Type B pancreatic cell (in vitro differentiated cells): ENCODE measurements at regions not wholly inside any gene's neighbourhood (a gene's known extent, or its start where the extent isn't known, plus 50 kb on each side); places are given as distances from the start of the nearest gene placed in this dataset.

Source experiments
- DNase-seq: peaks from one replicate; pipeline ENCODE4 v3.0.0; 2021; ENCODE audit warnings: mixed read lengths; ENCODE audit not compliant: unreplicated experiment; ENCODE audit errors: extremely low spot score
- H3K27ac Mint-ChIP-seq: 2 replicates; pipeline ENCODE4 v1.8.0; 2021; ENCODE audit warnings: mild to moderate bottlenecking, mixed read lengths
- H3K27me3 Mint-ChIP-seq: 2 replicates; pipeline ENCODE4 v1.8.0; 2021; ENCODE audit warnings: mixed read lengths
- H3K36me3 Mint-ChIP-seq: 2 replicates; pipeline ENCODE4 v1.8.0; 2021; ENCODE audit warnings: mixed read lengths
- H3K4me1 Mint-ChIP-seq: one replicate; pipeline ENCODE4 v1.8.0; 2021; ENCODE audit warnings: mixed read lengths; ENCODE audit not compliant: unreplicated experiment
- H3K4me3 Mint-ChIP-seq: 2 replicates; pipeline ENCODE4 v1.8.0; 2021; ENCODE audit warnings: mild to moderate bottlenecking, mixed read lengths
- H3K9me3 Mint-ChIP-seq: 2 replicates; pipeline ENCODE4 v1.8.0; 2021; ENCODE audit warnings: mixed read lengths
- TF ChIP-seq, protein P1 (sequence below): fragments of 200-600 bp; sonication (generic); conservative IDR thresholded peaks from 2 replicates; pipeline ENCODE4 v1.5.0; 2021; ENCODE audit warnings: antibody characterized with exemption, mild to moderate bottlenecking

GRCh38 chr20:50295762-50296449 is 105.3 kb downstream of the CEBPB start:
- Mint-ChIP-seq H3K4me3 (no peak overlapping the region), H3K27me3 (no peaks in the 10 kb centered on the region), H3K36me3 (no peaks in the 10 kb centered on the region), H3K9me3 (no peaks in the 10 kb centered on the region), H3K27ac (no peak overlapping the region), H3K4me1 (peaks cover 11% of the 10 kb centered on the region)
- TF ChIP-seq, protein P1, sequence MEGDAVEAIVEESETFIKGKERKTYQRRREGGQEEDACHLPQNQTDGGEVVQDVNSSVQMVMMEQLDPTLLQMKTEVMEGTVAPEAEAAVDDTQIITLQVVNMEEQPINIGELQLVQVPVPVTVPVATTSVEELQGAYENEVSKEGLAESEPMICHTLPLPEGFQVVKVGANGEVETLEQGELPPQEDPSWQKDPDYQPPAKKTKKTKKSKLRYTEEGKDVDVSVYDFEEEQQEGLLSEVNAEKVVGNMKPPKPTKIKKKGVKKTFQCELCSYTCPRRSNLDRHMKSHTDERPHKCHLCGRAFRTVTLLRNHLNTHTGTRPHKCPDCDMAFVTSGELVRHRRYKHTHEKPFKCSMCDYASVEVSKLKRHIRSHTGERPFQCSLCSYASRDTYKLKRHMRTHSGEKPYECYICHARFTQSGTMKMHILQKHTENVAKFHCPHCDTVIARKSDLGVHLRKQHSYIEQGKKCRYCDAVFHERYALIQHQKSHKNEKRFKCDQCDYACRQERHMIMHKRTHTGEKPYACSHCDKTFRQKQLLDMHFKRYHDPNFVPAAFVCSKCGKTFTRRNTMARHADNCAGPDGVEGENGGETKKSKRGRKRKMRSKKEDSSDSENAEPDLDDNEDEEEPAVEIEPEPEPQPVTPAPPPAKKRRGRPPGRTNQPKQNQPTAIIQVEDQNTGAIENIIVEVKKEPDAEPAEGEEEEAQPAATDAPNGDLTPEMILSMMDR: no peak
- no peak for DNase-seq

DNA sequence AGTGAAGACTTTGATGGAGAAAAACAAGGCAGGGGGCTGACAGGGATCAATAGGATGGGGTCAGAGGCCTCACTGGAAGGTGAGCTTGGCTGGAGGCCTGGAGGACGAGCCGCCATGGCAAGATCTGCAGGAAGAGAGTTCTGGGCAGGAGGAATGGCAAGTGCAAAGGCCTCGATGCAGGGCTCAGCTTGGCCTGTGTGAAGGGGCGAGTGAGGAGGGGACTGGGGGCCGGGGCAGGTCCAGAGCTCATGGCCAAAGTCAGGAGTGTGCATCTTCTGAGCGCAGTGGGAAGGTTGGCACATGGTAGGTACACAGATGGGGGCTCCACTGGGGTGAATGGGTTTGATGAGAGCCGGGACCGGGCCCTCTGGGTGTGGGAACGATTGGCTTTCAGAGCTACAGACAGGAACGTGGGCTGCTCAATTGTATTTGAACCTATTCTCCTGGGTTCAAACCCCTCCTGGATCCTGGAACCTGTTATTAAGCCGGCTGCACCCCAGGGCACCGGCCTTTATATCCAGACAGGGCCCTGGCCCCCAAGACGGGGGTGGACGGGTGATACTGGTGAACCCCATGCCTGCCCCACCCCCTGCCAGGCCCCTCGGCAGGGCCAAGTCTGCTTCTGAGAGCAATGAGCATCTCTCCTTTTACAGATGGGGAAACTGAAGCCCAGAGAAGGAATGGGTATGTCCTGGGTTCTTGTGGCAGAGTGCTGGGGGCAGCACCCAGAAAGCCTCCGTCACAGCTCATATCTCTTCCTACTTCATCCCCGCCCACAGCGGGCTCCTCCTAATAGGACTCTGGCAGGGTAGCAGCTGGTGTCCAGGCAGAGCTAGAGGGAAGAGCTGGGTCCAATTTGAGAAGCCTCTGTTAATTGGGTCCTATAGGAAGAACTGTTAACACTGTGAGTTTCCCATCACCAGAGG is 106.1 kb downstream of the CEBPB start:
- H3K27ac Mint-ChIP-seq: no peak overlapping the region
- H3K36me3 Mint-ChIP-seq: no peaks in the 10 kb centered on the region
- H3K4me3 Mint-ChIP-seq: no peak overlapping the region
- no peak for DNase-seq
- H3K27me3 Mint-ChIP-seq: no peaks in the 10 kb centered on the region
- TF ChIP-seq, protein P1: no peak
- H3K9me3 Mint-ChIP-seq: no peaks in the 10 kb centered on the region
- H3K4me1 Mint-ChIP-seq: peaks cover 11% of the 10 kb centered on the region

DNA sequence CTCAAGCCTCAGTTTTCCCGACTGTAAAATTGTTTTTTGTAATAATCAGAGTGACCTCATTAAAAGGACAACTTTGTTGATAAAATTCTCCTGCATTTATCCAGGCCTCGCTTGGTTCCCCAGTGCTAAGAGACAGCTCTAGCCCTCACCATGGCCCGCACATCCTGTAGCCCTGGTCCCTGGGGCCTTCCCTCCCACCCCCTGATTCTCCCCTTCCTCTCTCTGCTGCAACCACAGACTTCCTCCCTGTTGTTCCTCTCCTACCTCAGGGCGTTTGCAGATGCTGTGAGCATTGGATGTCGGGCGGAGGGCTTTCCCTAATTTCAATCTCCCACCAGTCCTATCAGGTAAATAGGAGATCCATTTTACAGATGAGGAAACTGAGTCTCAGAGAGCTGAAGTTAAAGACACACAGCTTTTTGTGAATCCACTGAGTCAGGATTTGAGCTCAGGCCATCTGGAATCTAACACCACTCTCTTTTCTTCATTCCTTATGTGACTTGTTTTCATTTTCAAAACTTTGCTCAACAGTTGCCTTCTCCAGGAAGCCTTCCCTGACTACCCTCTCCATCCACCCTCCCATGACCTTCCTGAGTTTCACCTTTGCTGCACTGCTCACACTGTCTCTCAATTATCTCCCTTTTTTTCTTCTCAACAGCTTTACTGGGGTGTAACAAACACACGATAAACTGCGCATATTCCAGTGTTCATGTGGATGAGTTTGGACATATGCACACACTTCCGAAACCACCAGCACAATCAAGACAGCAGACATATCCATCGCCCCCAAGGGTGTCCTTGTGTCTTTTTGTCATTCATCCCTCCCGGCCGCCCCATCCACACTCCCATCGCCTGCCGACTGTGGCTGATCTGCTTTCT is 107.1 kb downstream of the CEBPB start:
- Mint-ChIP-seq H3K27me3 (no peaks in the 10 kb centered on the region), H3K36me3 (no peaks in the 10 kb centered on the region), H3K27ac (no peak overlapping the region), H3K9me3 (no peaks in the 10 kb centered on the region), H3K4me3 (no peak overlapping the region), H3K4me1 (peaks cover 11% of the 10 kb centered on the region)
- no peak for DNase-seq
- TF ChIP-seq, protein P1: no peak

GRCh38 chr20:50298554-50299324 is 108.1 kb downstream of the CEBPB start:
- no peak for DNase-seq
- no peaks in the 10 kb centered on the region for H3K36me3 Mint-ChIP-seq
- H3K27me3 Mint-ChIP-seq: no peaks in the 10 kb centered on the region
- TF ChIP-seq, protein P1: no peak
- H3K4me1 Mint-ChIP-seq: peaks cover 16% of the 10 kb centered on the region
- H3K27ac Mint-ChIP-seq: no peak overlapping the region
- no peaks in the 10 kb centered on the region for H3K9me3 Mint-ChIP-seq
- no peak overlapping the region for H3K4me3 Mint-ChIP-seq

DNA sequence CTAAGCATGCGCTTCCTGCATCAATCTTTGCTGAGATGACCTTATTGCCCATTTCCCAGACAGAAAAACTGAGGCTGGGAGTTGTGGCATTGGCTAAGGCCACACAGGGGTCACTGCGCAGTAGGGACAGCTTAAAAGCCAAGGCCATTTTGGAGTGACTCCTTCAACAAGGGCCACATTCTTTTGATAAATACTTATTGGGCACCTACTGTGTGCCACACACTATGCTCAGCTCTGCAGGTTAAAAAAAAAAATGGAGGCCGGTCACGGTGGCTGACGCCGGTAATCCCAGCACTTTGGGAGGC is 108.6 kb downstream of the CEBPB start:
- no peaks in the 10 kb centered on the region for H3K36me3 Mint-ChIP-seq
- H3K27me3 Mint-ChIP-seq: no peaks in the 10 kb centered on the region
- H3K9me3 Mint-ChIP-seq: no peaks in the 10 kb centered on the region
- TF ChIP-seq, protein P1: no peak
- H3K4me3 Mint-ChIP-seq: no peak overlapping the region
- no peak overlapping the region for H3K27ac Mint-ChIP-seq
- peaks cover 21% of the 10 kb centered on the region for H3K4me1 Mint-ChIP-seq
- DNase-seq: no peak
